Thyroid gland (tissue), 4 donors: ENCODE measurements at regions not wholly inside any gene's neighbourhood (a gene's known extent, or its start where the extent isn't known, plus 50 kb on each side); places are given as distances from the start of the nearest gene placed in this dataset.

ENCODE experiments used
- DNase-seq, 2 donors: peaks; one replicate each; pipeline ENCODE4 v3.0.0-alpha.2; 2019
- H3K27ac ChIP-seq, 3 donors: fragments of 200-600 bp; sonication (generic); 1 replicate in 2 of 3; 2 replicates in 1 of 3; pipeline ENCODE4 v1.5.1; 2016 to 2019; ENCODE audit warnings: mild to moderate bottlenecking in 1 of 3, moderate library complexity in 1 of 3
- H3K27me3 ChIP-seq: fragments of 200-600 bp; sonication (generic); one replicate; pipeline ENCODE4 v1.5.1; 2019
- H3K36me3 ChIP-seq, 2 donors: fragments of 200-600 bp; sonication (generic); one replicate each; pipeline ENCODE4 v1.5.1; 2016 to 2019
- H3K4me1 ChIP-seq, 2 donors: fragments of 200-600 bp; sonication (generic); one replicate each; pipeline ENCODE4 v1.5.1; 2017 to 2019
- H3K4me3 ChIP-seq, 3 donors: fragments of 200-600 bp; sonication (generic); replicated peaks in 1 of 3; 1 replicate in 2 of 3; 2 replicates in 1 of 3; pipeline ENCODE4 v1.5.1; 2016; ENCODE audit warnings: mild to moderate bottlenecking in 1 of 3
- H3K9me3 ChIP-seq: fragments of 200-600 bp; sonication (generic); one replicate; pipeline ENCODE4 v1.5.1; 2017
- CTCF ChIP-seq, 6 experiments: fragments of 200-600 bp in 3 of 6; fragments of 450-650 bp in 3 of 6; sonication (generic) in 3 of 6; IDR thresholded peaks; one replicate each; pipeline ENCODE4 v1.5.1; 2016 to 2019; ENCODE audit warnings: antibody characterized with exemption in 6 of 6, mild to moderate bottlenecking in 2 of 6, inconsistent platforms in 1 of 6, moderate library complexity in 1 of 6
- POLR2A ChIP-seq, 2 donors: fragments of 450-650 bp; IDR thresholded peaks; one replicate each; pipeline ENCODE4 v1.6.1; 2017; ENCODE audit warnings: antibody characterized with exemption in 2 of 2, mild to moderate bottlenecking in 2 of 2, moderate library complexity in 1 of 2
- WGBS, 2 donors: methylation state at CpG; one replicate each; pipeline ENCODE4 v1.1.5; 2017; 5-methylcytosine and 5-hydroxymethylcytosine counted together
- intact Hi-C: fragments of 100-400 bp; cut with DNase I; formaldehyde crosslinking; loops from one replicate; pipeline ENCODE4 v1.15.1; 2023

- no peak overlapping the region for H3K27ac ChIP-seq
- DNase-seq = no peak
- WGBS, 2 donors = 88 to 91% methylated on average over 1 of the region's 1 CpG
- H3K36me3 ChIP-seq = no peaks in the 10 kb centered on the region
- H3K27me3 ChIP-seq = no peaks in the 10 kb centered on the region
- TF ChIP-seq POLR2A (IDR thresholded peaks at IDR 0.05) = no peak
- TF ChIP-seq CTCF (IDR thresholded peaks at IDR 0.05) = no peak
- no peaks in the 10 kb centered on the region for H3K4me1 ChIP-seq
- H3K4me3 ChIP-seq = no peak overlapping the region
- intact Hi-C loops = no loop called here
- H3K9me3 ChIP-seq = no peaks in the 10 kb centered on the region
Measured at GRCh38 chr3:115227461-115227860, 80.4 kb upstream of the ZBTB20 start.

- H3K27ac ChIP-seq = no peak overlapping the region
- no peaks in the 10 kb centered on the region for H3K9me3 ChIP-seq
- no peaks in the 10 kb centered on the region for H3K36me3 ChIP-seq
- intact Hi-C loops = no loop called here
- no peak overlapping the region for H3K4me3 ChIP-seq
- H3K4me1 ChIP-seq = no peaks in the 10 kb centered on the region
- no peak for DNase-seq
- 84 to 87% methylated on average over 6 of the region's 6 CpGs for WGBS, 2 donors
- TF ChIP-seq CTCF (IDR thresholded peaks at IDR 0.05) = no peak
- TF ChIP-seq POLR2A (IDR thresholded peaks at IDR 0.05) = no peak
- H3K27me3 ChIP-seq = no peaks in the 10 kb centered on the region
Measured at GRCh38 chr3:115228266-115228665, 81.2 kb upstream of the ZBTB20 start.

GRCh38 chr3:115232167-115232566 lies 85.1 kb upstream of the ZBTB20 start:
- Histone ChIP-seq H3K27ac (no peak overlapping the region), H3K9me3 (no peaks in the 10 kb centered on the region), H3K36me3 (no peaks in the 10 kb centered on the region), H3K4me1 (no peaks in the 10 kb centered on the region), H3K4me3 (no peak overlapping the region), H3K27me3 (no peaks in the 10 kb centered on the region)
- TF ChIP-seq POLR2A (IDR thresholded peaks at IDR 0.05) = no peak
- no peak for TF ChIP-seq CTCF (IDR thresholded peaks at IDR 0.05)
- whole genome bisulfite sequencing, 2 donors = 92 to 98% methylated on average over 4 of the region's 4 CpGs
- intact Hi-C loops = no loop called here
- no peak for DNase-seq

- Histone ChIP-seq H3K27ac (no peak overlapping the region), H3K36me3 (no peaks in the 10 kb centered on the region), H3K4me3 (no peak overlapping the region), H3K4me1 (no peaks in the 10 kb centered on the region), H3K9me3 (no peaks in the 10 kb centered on the region), H3K27me3 (no peaks in the 10 kb centered on the region)
- intact Hi-C loops = no loop called here
- TF ChIP-seq POLR2A (IDR thresholded peaks at IDR 0.05) (no peak), CTCF (IDR thresholded peaks at IDR 0.05) (no peak)
- 80 to 89% methylated on average over 2 of the region's 2 CpGs for WGBS, 2 donors
- no peak for DNase-seq
Measured at GRCh38 chr3:115233021-115233420, 85.9 kb upstream of the ZBTB20 start.

- Histone ChIP-seq H3K9me3 (no peaks in the 10 kb centered on the region), H3K27ac (no peak overlapping the region), H3K4me1 (no peaks in the 10 kb centered on the region), H3K36me3 (no peaks in the 10 kb centered on the region), H3K4me3 (no peak overlapping the region), H3K27me3 (no peaks in the 10 kb centered on the region)
- no peak for TF ChIP-seq POLR2A (IDR thresholded peaks at IDR 0.05)
- no peak for TF ChIP-seq CTCF (IDR thresholded peaks at IDR 0.05)
- DNase-seq = no peak
- WGBS, 2 donors = 93 to 96% methylated on average over 2 of the region's 2 CpGs
- intact Hi-C loops = no loop called here
Measured at GRCh38 chr3:115236496-115236895, 89.4 kb upstream of the ZBTB20 start.
